GM12865 (cell line): ENCODE measurements at regions not wholly inside any gene's neighbourhood (a gene's known extent, or its start where the extent isn't known, plus 50 kb on each side); places are given as distances from the start of the nearest gene placed in this dataset.

ENCODE experiments used
- DNase-seq: peaks from one replicate; pipeline ENCODE4 v3.0.0; 2010; ENCODE audit warnings: low read depth
- H3K4me3 ChIP-seq: 2 replicates; pipeline ENCODE4 v1.5.1; 2011; ENCODE audit warnings: mild to moderate bottlenecking, low read depth, low read length, control low read depth
- TF ChIP-seq, protein P1 (sequence below): IDR thresholded peaks from 2 replicates; pipeline ENCODE4 v1.5.1; 2011; ENCODE audit warnings: low read length, control low read depth, low read depth, inconsistent platforms; ENCODE audit not compliant: insufficient read depth; ENCODE audit errors: missing control alignments

DNA sequence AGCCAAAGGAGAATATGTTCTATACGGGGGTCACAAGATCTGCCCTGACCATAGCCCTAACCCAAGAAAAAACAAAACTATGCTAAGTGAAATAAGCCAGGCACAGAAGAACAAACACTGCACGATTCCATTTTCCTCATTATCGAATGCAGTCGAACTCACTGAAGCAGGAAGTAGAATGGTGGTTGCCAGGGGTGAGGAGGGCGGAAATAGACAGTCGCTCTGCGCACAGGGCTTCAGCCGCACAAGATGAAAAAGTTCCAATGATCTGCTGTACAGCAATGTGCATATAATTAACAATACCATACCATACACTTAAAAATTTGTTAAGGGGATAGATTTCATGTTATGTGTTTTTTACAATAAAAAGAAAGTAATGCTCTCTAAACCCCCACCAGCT is 257.7 kb downstream of the TXNL1 start:
- no peak overlapping the region for H3K4me3 ChIP-seq
- TF ChIP-seq, protein P1, sequence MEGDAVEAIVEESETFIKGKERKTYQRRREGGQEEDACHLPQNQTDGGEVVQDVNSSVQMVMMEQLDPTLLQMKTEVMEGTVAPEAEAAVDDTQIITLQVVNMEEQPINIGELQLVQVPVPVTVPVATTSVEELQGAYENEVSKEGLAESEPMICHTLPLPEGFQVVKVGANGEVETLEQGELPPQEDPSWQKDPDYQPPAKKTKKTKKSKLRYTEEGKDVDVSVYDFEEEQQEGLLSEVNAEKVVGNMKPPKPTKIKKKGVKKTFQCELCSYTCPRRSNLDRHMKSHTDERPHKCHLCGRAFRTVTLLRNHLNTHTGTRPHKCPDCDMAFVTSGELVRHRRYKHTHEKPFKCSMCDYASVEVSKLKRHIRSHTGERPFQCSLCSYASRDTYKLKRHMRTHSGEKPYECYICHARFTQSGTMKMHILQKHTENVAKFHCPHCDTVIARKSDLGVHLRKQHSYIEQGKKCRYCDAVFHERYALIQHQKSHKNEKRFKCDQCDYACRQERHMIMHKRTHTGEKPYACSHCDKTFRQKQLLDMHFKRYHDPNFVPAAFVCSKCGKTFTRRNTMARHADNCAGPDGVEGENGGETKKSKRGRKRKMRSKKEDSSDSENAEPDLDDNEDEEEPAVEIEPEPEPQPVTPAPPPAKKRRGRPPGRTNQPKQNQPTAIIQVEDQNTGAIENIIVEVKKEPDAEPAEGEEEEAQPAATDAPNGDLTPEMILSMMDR, result no peak
- no peak for DNase-seq

DNA sequence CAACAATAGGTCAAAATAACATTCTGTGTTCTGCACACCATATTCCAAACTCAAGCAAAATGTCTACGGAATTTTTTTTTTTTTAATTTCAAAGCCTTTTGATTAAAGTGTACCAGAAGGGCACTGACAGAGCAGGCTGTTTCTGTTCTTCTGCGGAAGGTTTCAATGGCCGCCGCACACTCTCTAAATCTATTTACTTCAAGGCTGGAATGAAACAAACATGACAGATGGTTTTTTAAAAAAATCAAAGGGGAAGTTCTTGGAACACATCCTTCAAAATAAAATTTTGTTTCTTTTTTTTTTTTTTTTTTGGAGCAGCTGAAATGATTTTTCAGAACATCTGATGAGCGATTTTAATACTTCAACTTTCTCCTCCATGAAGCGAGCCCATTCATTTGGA is 259.1 kb downstream of the TXNL1 start:
- no peak for DNase-seq
- no peak overlapping the region for H3K4me3 ChIP-seq
- TF ChIP-seq, protein P1, result no peak

DNA sequence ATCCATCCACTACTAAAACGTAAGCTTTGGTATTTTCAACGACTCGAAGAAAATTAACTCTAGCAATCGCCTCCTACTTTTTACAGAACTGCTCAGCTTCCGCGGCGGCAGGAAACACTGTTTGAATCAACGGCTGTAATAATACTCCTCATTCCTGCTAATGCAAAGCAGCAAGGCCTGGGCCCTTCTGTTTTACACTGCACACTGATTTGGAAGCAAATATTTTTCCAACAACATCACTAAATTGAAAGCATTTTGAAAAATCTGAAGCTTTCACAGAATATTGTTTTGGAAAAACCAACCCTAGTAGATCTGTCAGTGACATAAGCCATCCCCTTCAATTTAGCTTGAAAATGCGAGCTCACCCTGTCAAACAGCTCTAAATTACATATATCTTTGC is 261.2 kb downstream of the TXNL1 start:
- H3K4me3 ChIP-seq, result no peak overlapping the region
- TF ChIP-seq, protein P1, result no peak
- DNase-seq, result no peak

DNA sequence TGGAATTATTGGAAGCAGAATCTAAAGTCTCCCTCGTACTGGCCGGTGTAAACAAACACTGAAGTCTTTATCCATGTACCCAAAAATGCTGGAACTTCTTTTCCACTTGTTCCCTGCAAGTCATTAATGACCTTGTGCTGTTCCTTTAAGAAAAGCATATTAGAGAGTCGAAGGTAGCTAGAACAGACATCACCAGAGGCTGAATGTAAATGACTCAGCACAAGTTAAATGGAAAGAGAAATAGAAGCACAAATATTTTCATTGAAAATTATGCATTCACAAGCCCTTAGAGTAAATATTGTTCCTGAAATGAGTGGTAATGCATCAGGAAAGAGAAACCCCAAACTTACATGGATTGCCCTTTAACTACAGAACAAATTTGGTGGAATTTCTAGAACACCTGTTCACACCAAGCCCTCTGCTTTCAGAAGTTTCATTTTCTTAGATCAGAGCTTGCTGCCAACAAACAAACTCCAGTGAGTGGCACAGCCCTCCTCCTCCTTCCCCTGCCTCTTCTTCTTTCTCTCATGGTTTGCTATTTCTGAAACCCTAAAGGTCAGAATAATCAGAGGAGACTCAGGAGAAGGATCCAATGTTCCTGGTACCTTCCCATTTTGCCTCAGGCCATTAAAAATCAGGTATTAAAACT is 264.3 kb downstream of the TXNL1 start:
- no peak overlapping the region for H3K4me3 ChIP-seq
- DNase-seq, result no peak
- TF ChIP-seq, protein P1, result no peak

DNA sequence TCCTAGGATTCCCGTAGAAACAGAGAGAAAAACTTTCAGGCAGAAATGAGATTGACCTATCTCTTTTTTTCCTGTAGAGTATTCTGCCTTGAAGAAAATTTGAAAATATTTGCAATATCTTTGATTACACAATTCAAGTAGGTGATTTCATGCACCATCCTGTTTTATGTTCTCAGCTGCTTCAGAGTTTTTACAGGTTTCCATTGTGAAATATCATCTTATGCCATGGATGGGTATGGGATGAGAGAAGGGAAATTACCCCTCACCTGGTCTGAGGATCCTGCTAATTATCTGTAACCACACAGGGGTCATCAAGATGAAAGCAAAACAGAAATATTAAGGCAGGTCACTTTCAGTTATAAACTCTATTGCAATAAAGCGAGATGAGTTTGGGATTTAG is 264.8 kb downstream of the TXNL1 start:
- TF ChIP-seq, protein P1, result no peak
- no peak overlapping the region for H3K4me3 ChIP-seq
- no peak for DNase-seq

DNA sequence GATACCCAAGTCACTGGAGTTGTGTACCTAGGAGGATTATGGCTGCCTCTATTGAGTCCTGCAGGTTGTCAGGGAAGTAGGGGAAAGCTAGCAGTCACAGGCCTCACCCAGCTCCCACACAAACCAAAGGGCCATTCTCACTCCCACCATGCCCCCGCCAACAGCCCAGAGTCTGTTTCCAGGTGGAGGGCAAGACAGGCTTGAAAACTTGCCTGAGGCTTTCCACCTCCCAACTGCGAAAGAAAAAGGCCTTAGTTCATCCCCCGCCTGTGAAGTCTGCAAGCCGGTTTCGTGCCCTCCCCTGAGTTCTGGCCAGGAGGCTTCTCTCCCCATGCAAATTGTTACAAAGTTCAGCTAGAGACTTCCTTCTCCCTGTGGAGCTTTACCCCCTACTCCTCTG is 270.3 kb downstream of the TXNL1 start:
- H3K4me3 ChIP-seq, result no peak overlapping the region
- no peak for DNase-seq
- TF ChIP-seq, protein P1, result no peak

DNA sequence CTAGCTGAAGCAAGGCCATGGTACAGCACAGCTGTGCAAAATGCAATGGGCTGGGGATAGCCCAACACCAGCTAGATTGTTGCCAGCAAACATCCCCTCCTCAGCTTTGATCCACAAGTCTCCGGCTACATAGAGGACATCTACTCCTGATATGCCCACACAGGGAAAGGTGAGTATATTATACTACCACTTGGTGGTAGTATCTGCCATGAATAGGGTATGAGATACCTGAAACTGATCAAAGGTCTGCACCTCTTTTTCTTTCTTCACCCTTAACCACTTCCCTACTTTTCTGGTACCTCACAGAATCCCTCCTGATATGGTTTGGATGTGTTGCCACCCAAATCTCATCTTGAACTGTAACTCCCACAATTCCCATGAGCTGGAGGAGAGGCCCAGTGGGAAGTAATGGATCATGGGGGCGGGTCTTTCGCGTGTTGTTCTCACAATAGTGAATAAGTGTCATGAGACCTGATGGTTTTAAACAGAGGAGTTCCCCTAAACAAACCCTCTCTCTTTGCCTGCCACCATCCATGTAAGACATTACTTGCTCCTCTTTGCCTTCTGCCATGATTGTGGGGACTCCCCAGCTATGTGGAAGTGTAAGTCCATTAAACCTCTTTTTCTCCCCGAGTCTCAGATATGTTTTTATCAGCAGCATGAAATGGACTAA is 279.6 kb downstream of the TXNL1 start:
- TF ChIP-seq, protein P1, result no peak
- H3K4me3 ChIP-seq, result no peak overlapping the region
- DNase-seq, result no peak
